ENCODE measurements at regions not wholly inside any gene's neighbourhood (a gene's known extent, or its start where the extent isn't known, plus 50 kb on each side); places are given as distances from the start of the nearest gene placed in this dataset.

- WGBS, 3 donors: 95 to 97% (median 95%) methylated on average over 5 of the region's 5 CpGs
- Histone ChIP-seq H3K4me1 (no peaks in the 10 kb centered on the region), H3K27me3 (ENCODE audit: insufficient read depth in 3 of 3, low read length in 2 of 3) (no peaks in the 10 kb centered on the region), H3K36me3 (ENCODE audit: insufficient read depth in 1 of 2, low read depth in 1 of 2) (no peaks in the 10 kb centered on the region), H3K27ac (no peak overlapping the region), H3K4me3 (no peak overlapping the region), H3K9me3 (no peaks in the 10 kb centered on the region)
- ATAC-seq: no peak
- DNase-seq: no peak
- intact Hi-C loops (cut with DNase I): no loop called here
- TF ChIP-seq CTCF (IDR thresholded peaks at IDR 0.05): no peak
Observed at GRCh38 chr1:87821335-87821697, 492.6 kb downstream of the LMO4 start.

GRCh38 chr1:87826681-87827251 is 498.1 kb downstream of the LMO4 start:
- intact Hi-C loops (cut with DNase I): no loop called here
- TF ChIP-seq CTCF (IDR thresholded peaks at IDR 0.05): no peak
- Histone ChIP-seq H3K27me3 (ENCODE audit: insufficient read depth in 3 of 3, low read length in 2 of 3) (no peaks in the 10 kb centered on the region), H3K4me1 (no peaks in the 10 kb centered on the region), H3K36me3 (ENCODE audit: insufficient read depth in 1 of 2, low read depth in 1 of 2) (no peaks in the 10 kb centered on the region), H3K9me3 (no peaks in the 10 kb centered on the region), H3K4me3 (peak overlapping the region; percentile 13), H3K27ac (no peak overlapping the region)
- WGBS, 3 donors: 39 to 50% (median 48%) methylated on average over 7 of the region's 7 CpGs
- ATAC-seq (peak; percentile 17 to 72 (median 48)), DNase-seq (peak; percentile 31 to 53)

GRCh38 chr1:87829360-87829759 is 500.7 kb downstream of the LMO4 start:
- Histone ChIP-seq H3K9me3 (no peaks in the 10 kb centered on the region), H3K36me3 (ENCODE audit: insufficient read depth in 1 of 2, low read depth in 1 of 2) (no peaks in the 10 kb centered on the region), H3K27me3 (ENCODE audit: insufficient read depth in 3 of 3, low read length in 2 of 3) (no peaks in the 10 kb centered on the region), H3K4me3 (no peak overlapping the region), H3K4me1 (no peaks in the 10 kb centered on the region), H3K27ac (no peak overlapping the region)
- no peak for ATAC-seq
- TF ChIP-seq CTCF (IDR thresholded peaks at IDR 0.05): no peak
- intact Hi-C loops (cut with DNase I): no loop called here
- WGBS, 3 donors: 91 to 93% (median 92%) methylated on average over 4 of the region's 4 CpGs
- DNase-seq: no peak

- no peak overlapping the region for H3K4me3 ChIP-seq
- no peaks in the 10 kb centered on the region for H3K36me3 ChIP-seq (ENCODE audit: insufficient read depth in 1 of 2, low read depth in 1 of 2)
- ATAC-seq (no peak), DNase-seq (no peak)
- H3K9me3 ChIP-seq: no peaks in the 10 kb centered on the region
- no peak for TF ChIP-seq CTCF (IDR thresholded peaks at IDR 0.05)
- H3K4me1 ChIP-seq: no peaks in the 10 kb centered on the region
- no peak overlapping the region for H3K27ac ChIP-seq
- intact Hi-C loops (cut with DNase I): no loop called here
- no peaks in the 10 kb centered on the region for H3K27me3 ChIP-seq (ENCODE audit: insufficient read depth in 3 of 3, low read length in 2 of 3)
- WGBS, 3 donors: 68 to 79% (median 75%) methylated on average over 1 of the region's 1 CpG
Observed at GRCh38 chr1:87830432-87830978, 501.8 kb downstream of the LMO4 start.

- H3K4me3 ChIP-seq: no peak overlapping the region
- no peaks in the 10 kb centered on the region for H3K4me1 ChIP-seq
- ATAC-seq: no peak
- H3K9me3 ChIP-seq: no peaks in the 10 kb centered on the region
- H3K36me3 ChIP-seq (ENCODE audit: insufficient read depth in 1 of 2, low read depth in 1 of 2): no peaks in the 10 kb centered on the region
- H3K27me3 ChIP-seq (ENCODE audit: insufficient read depth in 3 of 3, low read length in 2 of 3): no peaks in the 10 kb centered on the region
- TF ChIP-seq CTCF (IDR thresholded peaks at IDR 0.05): no peak
- intact Hi-C loops (cut with DNase I): no loop called here
- 58 to 64% (median 63%) methylated on average over 5 of the region's 5 CpGs for WGBS, 3 donors
- H3K27ac ChIP-seq: no peak overlapping the region
- DNase-seq: no peak
Observed at GRCh38 chr1:87833166-87833565, 504.5 kb downstream of the LMO4 start.
